ENCODE measurements at regions not wholly inside any gene's neighbourhood (a gene's known extent, or its start where the extent isn't known, plus 50 kb on each side); places are given as distances from the start of the nearest gene placed in this dataset.
A peak's percentile ranks its signal among the peaks of the same experiment; 100 is the strongest.

- ATAC-seq (ENCODE audit: insufficient number of reproducible peaks, low FRiP score, low read depth): no peak
- no peak overlapping the region for H3K27ac ChIP-seq
Observed at GRCh38 chr5:91272858-91273257, 110.3 kb downstream of the ARRDC3 start.

GRCh38 chr5:91271999-91272398, 111.1 kb downstream of the ARRDC3 start:
- H3K9me3 ChIP-seq: no peaks in the 10 kb centered on the region
- peaks cover 0 to 4% of the 10 kb centered on the region in 2 donors for H3K4me1 ChIP-seq (ENCODE audit: control insufficient read depth in 1 of 2, low read depth in 2 of 2)
- H3K36me3 ChIP-seq: no peaks in the 10 kb centered on the region
- TF ChIP-seq CTCF (IDR thresholded peaks at IDR 0.05): no peak
- no peak for DNase-seq (ENCODE audit: low spot score)
- no peak for ATAC-seq (ENCODE audit: insufficient number of reproducible peaks, low FRiP score, low read depth)
- H3K4me3 ChIP-seq: no peak overlapping the region
- H3K27ac ChIP-seq: no peak overlapping the region
- H3K27me3 ChIP-seq (replicated peaks; ENCODE audit: insufficient read depth): no peaks in the 10 kb centered on the region

More at GRCh38 chr5:91272858-91273257, 110.3 kb downstream of the ARRDC3 start:
- Histone ChIP-seq H3K9me3 (no peaks in the 10 kb centered on the region), H3K27me3 (replicated peaks; ENCODE audit: insufficient read depth) (no peaks in the 10 kb centered on the region), H3K36me3 (no peaks in the 10 kb centered on the region), H3K4me1 (ENCODE audit: control insufficient read depth in 1 of 2, low read depth in 2 of 2) (peaks cover 0 to 4% of the 10 kb centered on the region in 2 donors), H3K4me3 (no peak overlapping the region)
- no peak for DNase-seq (ENCODE audit: low spot score)
- no peak for TF ChIP-seq CTCF (IDR thresholded peaks at IDR 0.05)

- no peak for TF ChIP-seq CTCF (IDR thresholded peaks at IDR 0.05)
- DNase-seq (ENCODE audit: low spot score) (no peak), ATAC-seq (ENCODE audit: insufficient number of reproducible peaks, low FRiP score, low read depth) (no peak)
- Histone ChIP-seq H3K9me3 (no peaks in the 10 kb centered on the region), H3K4me3 (no peak overlapping the region), H3K4me1 (ENCODE audit: control insufficient read depth in 1 of 2, low read depth in 2 of 2) (peaks cover 6 to 14% of the 10 kb centered on the region in 2 donors), H3K36me3 (no peaks in the 10 kb centered on the region), H3K27me3 (replicated peaks; ENCODE audit: insufficient read depth) (no peaks in the 10 kb centered on the region), H3K27ac (no peak overlapping the region)
Observed at GRCh38 chr5:91269198-91269597, 113.9 kb downstream of the ARRDC3 start.

- Histone ChIP-seq H3K27ac (no peak overlapping the region), H3K9me3 (no peaks in the 10 kb centered on the region), H3K4me1 (ENCODE audit: control insufficient read depth in 1 of 2, low read depth in 2 of 2) (peaks cover 6 to 10% of the 10 kb centered on the region in 2 donors), H3K36me3 (no peaks in the 10 kb centered on the region), H3K4me3 (no peak overlapping the region), H3K27me3 (replicated peaks; ENCODE audit: insufficient read depth) (no peaks in the 10 kb centered on the region)
- peak; percentile 54 for TF ChIP-seq CTCF (IDR thresholded peaks at IDR 0.05)
- ATAC-seq (ENCODE audit: insufficient number of reproducible peaks, low FRiP score, low read depth) (no peak), DNase-seq (ENCODE audit: low spot score) (no peak)
Observed at GRCh38 chr5:91266184-91266705, 116.9 kb downstream of the ARRDC3 start.

- no peak for ATAC-seq (ENCODE audit: insufficient number of reproducible peaks, low FRiP score, low read depth)
- DNase-seq (ENCODE audit: low spot score): no peak
- TF ChIP-seq CTCF (IDR thresholded peaks at IDR 0.05): no peak
- Histone ChIP-seq H3K36me3 (no peaks in the 10 kb centered on the region), H3K9me3 (no peaks in the 10 kb centered on the region), H3K4me3 (no peak overlapping the region), H3K27ac (no peak overlapping the region), H3K4me1 (ENCODE audit: control insufficient read depth in 1 of 2, low read depth in 2 of 2) (peaks cover 6 to 10% of the 10 kb centered on the region in 2 donors), H3K27me3 (replicated peaks; ENCODE audit: insufficient read depth) (no peaks in the 10 kb centered on the region)
Observed at GRCh38 chr5:91264311-91265051, 118.6 kb downstream of the ARRDC3 start.
